ENCODE measurements at regions not wholly inside any gene's neighbourhood (a gene's known extent, or its start where the extent isn't known, plus 50 kb on each side); places are given as distances from the start of the nearest gene placed in this dataset.

DNA sequence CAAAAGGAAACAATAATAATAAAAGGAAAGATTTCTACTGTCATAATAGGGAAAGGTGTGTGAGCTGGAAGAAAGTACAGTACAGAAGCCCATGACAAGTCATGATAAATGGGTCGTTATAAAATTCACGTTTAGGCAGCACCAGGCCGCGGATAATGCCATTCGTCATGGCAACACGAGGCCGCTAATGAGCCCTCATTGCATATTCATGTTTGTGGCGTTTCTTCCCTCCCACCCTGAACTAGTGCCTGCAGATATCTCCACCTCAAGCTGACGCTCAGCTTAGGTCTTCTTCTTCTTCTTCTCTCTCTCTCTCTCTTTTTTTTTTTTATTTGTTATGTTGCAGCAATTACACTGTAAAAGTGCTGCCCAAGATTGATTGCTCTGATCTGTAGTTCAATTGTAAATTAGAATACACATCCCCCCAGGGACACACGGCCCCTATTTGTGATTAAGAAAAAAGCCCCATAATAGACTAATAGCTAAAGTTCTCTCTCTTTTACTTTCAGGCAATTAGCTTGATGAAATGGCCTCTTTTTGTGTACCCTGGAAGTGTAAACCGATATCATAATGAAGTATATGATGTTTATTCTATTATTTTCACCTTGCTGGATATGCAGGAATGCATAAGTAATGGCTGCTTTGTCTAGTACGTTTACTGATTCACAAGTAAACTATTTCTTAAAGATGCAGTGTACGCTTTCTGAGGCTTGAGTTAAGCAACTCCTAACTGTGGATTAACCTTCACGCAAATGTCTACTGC is 61.9 kb upstream of the NR2F2 start:
- TF ChIP-seq CTCF (IDR thresholded peaks at IDR 0.05) = no peak
- no peak for TF ChIP-seq ZFX (IDR thresholded peaks at IDR 0.05; ENCODE audit: borderline replicate concordance)

Measured in 22Rv1 (cell line).